Skeletal muscle cell (primary cell): ENCODE measurements at regions not wholly inside any gene's neighbourhood (a gene's known extent, or its start where the extent isn't known, plus 50 kb on each side); places are given as distances from the start of the nearest gene placed in this dataset.
"Not testable (repeated sequence)": the region's sequence is repeated elsewhere in the genome, so short reads cannot be mapped to it uniquely, and the experiment has no call there.

Experiments
- DNase-seq: peaks from one replicate; pipeline ENCODE4 v3.0.0-alpha.2; 2010; ENCODE audit warnings: low read depth
- H3K4me3 ChIP-seq: 2 replicates; pipeline ENCODE4 v1.5.1; 2011; ENCODE audit warnings: low read depth, mild to moderate bottlenecking, control low read depth, low read length, moderate library complexity

DNA sequence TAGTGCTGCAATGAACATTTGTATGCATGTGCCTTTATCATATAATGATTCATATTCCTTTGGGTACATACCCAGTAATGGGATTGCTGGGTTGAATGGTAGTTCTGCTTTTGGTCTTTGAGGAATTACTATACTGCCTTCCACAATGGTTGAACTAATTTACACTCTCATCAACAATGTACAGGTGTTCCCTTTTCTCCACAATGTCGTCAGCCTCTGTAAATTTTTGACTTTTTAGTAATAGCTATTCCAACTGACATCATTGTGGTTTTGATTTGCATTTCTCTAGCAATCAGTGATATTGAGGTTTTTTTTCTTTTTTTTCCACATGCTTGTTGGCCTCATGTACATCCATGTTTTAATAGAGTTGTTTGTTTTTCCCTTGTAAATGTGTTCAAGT lies 2473.5 kb downstream of the PCDH9 start:
- no peak for DNase-seq

GRCh38 chr13:64755961-64756360 lies 2474.2 kb downstream of the PCDH9 start:
- DNase-seq = no peak
- H3K4me3 ChIP-seq = no peak overlapping the region

More for the DNA sequence above, 2473.5 kb downstream of the PCDH9 start:
- no peak overlapping the region for H3K4me3 ChIP-seq

GRCh38 chr13:64753233-64754000 lies 2476.7 kb downstream of the PCDH9 start:
- peak; percentile 4 for DNase-seq
- no peak overlapping the region for H3K4me3 ChIP-seq

DNA sequence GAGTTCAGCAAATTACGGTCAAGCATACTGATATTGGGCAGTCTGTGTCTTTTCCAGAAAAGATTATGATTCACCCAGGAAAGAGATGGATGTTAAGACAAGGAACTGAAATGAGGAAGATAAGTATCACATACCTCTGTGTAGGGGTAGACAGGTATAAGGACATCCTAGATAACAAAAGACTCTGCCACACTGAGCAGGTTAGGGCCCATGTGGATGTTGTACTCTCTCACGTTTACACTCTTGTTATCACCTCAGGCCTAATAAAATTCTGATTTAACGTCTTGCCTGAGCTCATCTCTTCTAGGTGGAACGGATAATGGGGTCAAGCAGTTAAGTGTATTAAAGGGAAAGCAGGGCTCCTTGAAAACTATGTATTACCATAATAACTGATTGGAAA lies 2480.8 kb downstream of the PCDH9 start:
- no peak for DNase-seq
- H3K4me3 ChIP-seq = no peak overlapping the region

- no peak overlapping the region for H3K4me3 ChIP-seq
- DNase-seq = no peak
Measured at GRCh38 chr13:64746845-64747244, 2483.3 kb downstream of the PCDH9 start.

- H3K4me3 ChIP-seq = no peak overlapping the region
- DNase-seq = no peak
Measured at GRCh38 chr13:64740493-64740892, 2489.6 kb downstream of the PCDH9 start.

- no peak overlapping the region for H3K4me3 ChIP-seq
- no peak for DNase-seq
Measured at GRCh38 chr13:64725492-64725891, 2504.6 kb downstream of the PCDH9 start.

GRCh38 chr13:64723724-64724123 lies 2506.4 kb downstream of the PCDH9 start:
- no peak overlapping the region for H3K4me3 ChIP-seq
- DNase-seq = peak; percentile 82

DNA sequence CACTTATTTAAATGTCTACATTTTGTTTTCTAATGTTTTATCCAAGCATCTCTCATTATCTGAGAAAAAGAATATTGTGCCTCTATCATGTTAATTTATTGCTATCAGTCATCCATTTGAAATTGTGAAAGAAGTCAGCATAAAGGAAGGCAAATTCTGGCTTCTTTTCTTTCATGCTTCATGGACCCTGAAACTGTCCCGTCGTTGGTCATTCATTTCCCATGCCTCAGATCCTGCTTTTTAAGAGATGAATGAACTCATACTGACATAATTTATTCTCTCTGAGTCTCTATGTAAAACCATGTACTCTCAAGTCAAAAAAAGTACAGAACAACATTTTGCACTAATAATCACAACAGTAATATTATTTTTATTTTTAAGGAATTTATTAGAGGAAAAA lies 2512.0 kb downstream of the PCDH9 start:
- no peak for DNase-seq
- H3K4me3 ChIP-seq = no peak overlapping the region

DNA sequence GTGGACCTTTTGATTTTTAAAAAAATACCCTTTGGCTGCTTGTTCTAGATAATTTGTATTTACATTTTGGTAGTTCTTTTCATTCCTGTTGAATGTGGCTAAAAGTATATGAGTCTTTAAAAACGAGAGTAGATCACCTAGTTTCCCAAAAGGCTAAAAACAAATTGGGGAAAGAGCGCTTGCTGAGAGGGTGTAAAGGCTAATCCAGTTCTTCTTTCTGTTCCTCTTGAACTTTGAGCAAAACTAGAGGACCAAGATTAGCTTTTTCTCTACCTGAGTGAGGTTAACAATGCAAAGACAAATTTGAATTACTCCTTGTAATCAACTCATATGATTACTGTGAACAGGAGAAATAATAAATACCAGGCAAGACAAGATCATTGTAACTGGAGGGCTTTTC lies 2513.2 kb downstream of the PCDH9 start:
- no peak for DNase-seq
- H3K4me3 ChIP-seq = no peak overlapping the region

GRCh38 chr13:64709079-64709478 lies 2521.1 kb downstream of the PCDH9 start:
- DNase-seq = no peak
- H3K4me3 ChIP-seq = peak overlapping the region; percentile 11

DNA sequence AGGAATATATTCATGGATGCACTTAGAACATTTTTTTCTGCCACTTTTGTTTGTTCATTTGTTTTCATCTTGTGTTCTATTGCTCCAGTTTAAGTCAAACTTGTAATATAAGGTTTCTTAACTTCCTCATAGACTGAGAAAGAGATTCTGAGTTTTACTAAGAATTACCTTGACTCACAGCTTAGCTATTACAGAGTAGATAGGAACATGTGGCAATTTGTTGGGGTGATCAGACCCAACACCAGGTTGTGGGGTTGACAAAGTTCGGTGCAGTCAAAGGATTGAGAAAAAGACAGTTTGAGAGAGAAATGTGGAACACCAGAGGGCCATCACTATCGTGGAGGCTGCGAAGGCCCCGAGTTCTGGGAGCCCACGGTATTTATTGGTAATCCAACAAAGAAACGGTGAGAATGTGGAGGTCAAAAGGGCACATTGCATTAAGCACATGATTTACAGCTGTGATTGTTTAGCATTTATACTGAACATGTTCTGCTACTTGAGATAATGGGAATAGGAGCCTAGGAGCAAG lies 2526.0 kb downstream of the PCDH9 start:
- no peak overlapping the region for H3K4me3 ChIP-seq
- no peak for DNase-seq

GRCh38 chr13:64697226-64697625 lies 2532.9 kb downstream of the PCDH9 start:
- no peak for DNase-seq

GRCh38 chr13:64688893-64689677 lies 2541.1 kb downstream of the PCDH9 start:
- H3K4me3 ChIP-seq = no peak overlapping the region
- no peak for DNase-seq

More at GRCh38 chr13:64697226-64697625, 2532.9 kb downstream of the PCDH9 start:
- no peak overlapping the region for H3K4me3 ChIP-seq

GRCh38 chr13:64686536-64686935 lies 2543.6 kb downstream of the PCDH9 start:
- not testable (repeated sequence) for DNase-seq, H3K4me3 ChIP-seq

- no peak overlapping the region for H3K4me3 ChIP-seq
- DNase-seq = no peak
Measured at GRCh38 chr13:64684685-64685431, 2545.3 kb downstream of the PCDH9 start.

DNA sequence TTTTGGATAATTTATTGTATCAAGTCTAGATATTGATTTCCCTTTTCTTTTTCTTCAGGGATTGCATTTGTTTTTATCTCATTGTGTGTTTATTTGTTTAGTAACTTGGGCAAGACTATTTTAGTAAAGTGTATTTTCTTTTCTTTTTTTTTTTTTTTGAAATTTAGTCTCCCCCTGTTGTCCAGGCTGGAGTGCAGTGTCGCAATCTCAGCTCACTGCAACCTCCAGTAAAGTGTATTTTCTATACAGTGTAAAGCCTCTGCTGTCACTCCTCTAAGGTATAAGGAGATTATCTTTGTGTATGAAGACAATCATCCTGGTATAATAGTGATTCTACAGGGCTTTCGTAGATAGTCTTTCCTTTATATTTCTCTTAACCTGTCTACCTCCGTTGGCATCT lies 2546.0 kb downstream of the PCDH9 start:
- H3K4me3 ChIP-seq = no peak overlapping the region

GRCh38 chr13:64680739-64681138 lies 2549.4 kb downstream of the PCDH9 start:
- no peak overlapping the region for H3K4me3 ChIP-seq
- no peak for DNase-seq

More for the DNA sequence above, 2546.0 kb downstream of the PCDH9 start:
- no peak for DNase-seq

DNA sequence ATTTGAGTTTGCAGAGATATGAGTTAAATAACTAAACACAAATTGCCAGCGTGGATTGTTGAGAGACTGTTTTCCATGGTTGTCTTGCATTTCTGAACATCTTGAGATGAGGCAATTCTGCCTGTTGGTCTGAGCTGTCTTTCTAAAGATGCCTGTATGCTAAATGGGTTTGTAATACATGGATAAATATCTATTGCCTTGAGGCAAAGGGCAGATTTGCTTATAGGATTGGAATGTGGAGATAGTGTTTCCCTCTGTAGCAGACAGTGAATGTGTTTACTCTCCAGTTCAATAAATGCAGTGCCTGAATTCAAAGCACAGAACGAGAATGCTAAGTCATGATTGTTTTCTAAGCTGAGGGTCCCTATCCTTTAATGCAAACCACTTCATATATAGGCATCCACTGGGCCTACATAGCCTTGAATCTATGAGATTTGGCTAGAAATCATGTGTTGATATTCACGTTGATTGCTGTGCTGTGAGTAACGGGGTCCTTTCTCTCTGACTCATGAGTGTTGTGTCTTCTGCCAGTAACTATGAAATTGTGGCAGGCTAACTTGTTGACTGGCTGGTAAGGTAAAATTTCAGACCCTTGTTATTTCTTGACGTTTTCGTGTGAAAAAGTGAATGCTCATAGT lies 2554.8 kb downstream of the PCDH9 start:
- DNase-seq = peak; percentile 72
- H3K4me3 ChIP-seq = no peak overlapping the region
